Colonic mucosa (tissue), 4 donors: ENCODE measurements at regions not wholly inside any gene's neighbourhood (a gene's known extent, or its start where the extent isn't known, plus 50 kb on each side); places are given as distances from the start of the nearest gene placed in this dataset.

ENCODE experiments used
- DNase-seq: peaks from one replicate; pipeline ENCODE4 v3.0.0-alpha.2; 2020
- H3K27ac ChIP-seq: fragments of 200-600 bp; one replicate; pipeline ENCODE4 v1.8.0; 2021
- H3K27me3 ChIP-seq: fragments of 200-600 bp; one replicate; pipeline ENCODE4 v1.8.0; 2021
- H3K36me3 ChIP-seq: fragments of 200-600 bp; one replicate; pipeline ENCODE4 v1.8.0; 2021
- H3K4me1 ChIP-seq: fragments of 200-600 bp; one replicate; pipeline ENCODE4 v1.8.0; 2021; ENCODE audit warnings: mild to moderate bottlenecking
- H3K4me3 ChIP-seq: fragments of 200-600 bp; one replicate; pipeline ENCODE4 v1.8.0; 2021
- H3K9ac ChIP-seq, 2 donors: one replicate each; pipeline ENCODE4 v1.7.0; 2013; ENCODE audit warnings: control low read depth in 2 of 2, low read depth in 2 of 2, low read length in 2 of 2
- H3K9me3 ChIP-seq: fragments of 200-600 bp; one replicate; pipeline ENCODE4 v1.8.0; 2021
- intact Hi-C: fragments of 100-400 bp; cut with DNase I; formaldehyde crosslinking; loops from one replicate; pipeline ENCODE4 v1.14.1; 2022
- TF ChIP-seq, protein P1 (sequence below): fragments of 200-600 bp; IDR thresholded peaks from one replicate; pipeline ENCODE4 v1.8.0; 2022; ENCODE audit warnings: antibody characterized with exemption, mild to moderate bottlenecking
- donor health status: healthy.
- donor health status: DM: no; HTN: no; CAD: no.
- donor health status: DM: no; HTN: no; CAD: no.

DNA sequence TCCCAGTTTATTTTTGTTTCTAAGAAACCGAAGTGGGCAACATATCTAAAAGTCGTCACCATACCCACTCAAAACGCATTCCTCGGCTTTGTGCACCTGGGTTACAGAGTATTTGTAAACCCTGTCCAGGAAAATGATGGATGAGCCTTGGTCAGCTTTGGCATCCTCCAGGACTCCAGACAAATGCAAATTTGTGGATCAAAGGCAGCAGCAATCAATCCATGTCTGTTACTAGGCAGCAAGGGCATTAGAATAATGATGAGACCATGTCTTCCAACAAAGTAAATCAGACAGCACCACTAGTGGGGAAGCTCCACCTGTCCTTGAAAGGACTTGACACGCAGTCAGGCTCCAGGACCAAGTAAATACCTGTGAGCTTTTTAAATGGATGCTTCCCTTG, 672.6 kb upstream of the GYPC start:
- DNase-seq = no peak
- no peaks in the 10 kb centered on the region for H3K4me1 ChIP-seq
- no peak overlapping the region for H3K9ac ChIP-seq
- intact Hi-C loops = no loop called here
- TF ChIP-seq, protein P1, sequence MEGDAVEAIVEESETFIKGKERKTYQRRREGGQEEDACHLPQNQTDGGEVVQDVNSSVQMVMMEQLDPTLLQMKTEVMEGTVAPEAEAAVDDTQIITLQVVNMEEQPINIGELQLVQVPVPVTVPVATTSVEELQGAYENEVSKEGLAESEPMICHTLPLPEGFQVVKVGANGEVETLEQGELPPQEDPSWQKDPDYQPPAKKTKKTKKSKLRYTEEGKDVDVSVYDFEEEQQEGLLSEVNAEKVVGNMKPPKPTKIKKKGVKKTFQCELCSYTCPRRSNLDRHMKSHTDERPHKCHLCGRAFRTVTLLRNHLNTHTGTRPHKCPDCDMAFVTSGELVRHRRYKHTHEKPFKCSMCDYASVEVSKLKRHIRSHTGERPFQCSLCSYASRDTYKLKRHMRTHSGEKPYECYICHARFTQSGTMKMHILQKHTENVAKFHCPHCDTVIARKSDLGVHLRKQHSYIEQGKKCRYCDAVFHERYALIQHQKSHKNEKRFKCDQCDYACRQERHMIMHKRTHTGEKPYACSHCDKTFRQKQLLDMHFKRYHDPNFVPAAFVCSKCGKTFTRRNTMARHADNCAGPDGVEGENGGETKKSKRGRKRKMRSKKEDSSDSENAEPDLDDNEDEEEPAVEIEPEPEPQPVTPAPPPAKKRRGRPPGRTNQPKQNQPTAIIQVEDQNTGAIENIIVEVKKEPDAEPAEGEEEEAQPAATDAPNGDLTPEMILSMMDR = no peak
- H3K27me3 ChIP-seq = no peaks in the 10 kb centered on the region
- H3K27ac ChIP-seq = no peak overlapping the region
- H3K4me3 ChIP-seq = no peak overlapping the region
- no peaks in the 10 kb centered on the region for H3K9me3 ChIP-seq
- H3K36me3 ChIP-seq = no peaks in the 10 kb centered on the region

GRCh38 chr2:126029316-126029715, 626.6 kb upstream of the GYPC start:
- no peak overlapping the region for H3K4me3 ChIP-seq
- no peaks in the 10 kb centered on the region for H3K27me3 ChIP-seq
- TF ChIP-seq, protein P1 = no peak
- no peak overlapping the region for H3K9ac ChIP-seq
- DNase-seq = no peak
- intact Hi-C loops = no loop called here
- no peaks in the 10 kb centered on the region for H3K4me1 ChIP-seq
- H3K36me3 ChIP-seq = no peaks in the 10 kb centered on the region
- no peaks in the 10 kb centered on the region for H3K9me3 ChIP-seq
- H3K27ac ChIP-seq = no peak overlapping the region

GRCh38 chr2:126038861-126039260, 617.1 kb upstream of the GYPC start:
- Histone ChIP-seq H3K36me3 (no peaks in the 10 kb centered on the region), H3K27ac (no peak overlapping the region), H3K9me3 (no peaks in the 10 kb centered on the region), H3K4me1 (no peaks in the 10 kb centered on the region), H3K9ac (no peak overlapping the region), H3K4me3 (no peak overlapping the region), H3K27me3 (no peaks in the 10 kb centered on the region)
- no peak for DNase-seq
- intact Hi-C loops = no loop called here
- TF ChIP-seq, protein P1 = no peak

GRCh38 chr2:126041391-126042047, 614.4 kb upstream of the GYPC start:
- no peaks in the 10 kb centered on the region for H3K9me3 ChIP-seq
- no peak overlapping the region for H3K27ac ChIP-seq
- H3K4me1 ChIP-seq = no peaks in the 10 kb centered on the region
- H3K9ac ChIP-seq = no peak overlapping the region
- H3K4me3 ChIP-seq = no peak overlapping the region
- TF ChIP-seq, protein P1 = no peak
- intact Hi-C loops = no loop called here
- no peaks in the 10 kb centered on the region for H3K36me3 ChIP-seq
- H3K27me3 ChIP-seq = no peaks in the 10 kb centered on the region
- DNase-seq = no peak

DNA sequence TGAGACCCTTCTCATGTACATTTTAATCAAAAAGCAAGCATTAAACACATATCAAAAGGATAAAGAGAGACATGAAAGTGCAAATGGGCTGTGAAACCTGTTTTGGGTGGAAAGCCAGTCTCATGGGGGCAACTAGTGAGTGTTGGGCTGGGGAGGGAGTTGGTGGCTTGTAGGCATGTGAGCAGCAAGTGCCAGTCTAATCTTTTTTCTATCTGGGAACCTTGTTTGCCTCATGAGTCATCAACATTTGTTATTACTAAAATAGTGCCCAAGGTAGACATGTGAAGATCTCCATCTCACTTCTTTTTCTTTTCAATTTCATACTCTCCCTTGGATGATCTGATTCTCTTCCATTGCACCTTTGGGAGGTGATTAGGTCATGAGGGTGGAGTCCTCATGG, 613.9 kb upstream of the GYPC start:
- Histone ChIP-seq H3K4me1 (no peaks in the 10 kb centered on the region), H3K9ac (no peak overlapping the region), H3K36me3 (no peaks in the 10 kb centered on the region), H3K27me3 (no peaks in the 10 kb centered on the region), H3K9me3 (no peaks in the 10 kb centered on the region), H3K4me3 (no peak overlapping the region), H3K27ac (no peak overlapping the region)
- TF ChIP-seq, protein P1 = no peak
- DNase-seq = no peak
- intact Hi-C loops = no loop called here
